ENCODE measurements at regions not wholly inside any gene's neighbourhood (a gene's known extent, or its start where the extent isn't known, plus 50 kb on each side); places are given as distances from the start of the nearest gene placed in this dataset.
"Not testable (repeated sequence)": the region's sequence is repeated elsewhere in the genome, so short reads cannot be mapped to it uniquely, and the experiment has no call there.

DNA sequence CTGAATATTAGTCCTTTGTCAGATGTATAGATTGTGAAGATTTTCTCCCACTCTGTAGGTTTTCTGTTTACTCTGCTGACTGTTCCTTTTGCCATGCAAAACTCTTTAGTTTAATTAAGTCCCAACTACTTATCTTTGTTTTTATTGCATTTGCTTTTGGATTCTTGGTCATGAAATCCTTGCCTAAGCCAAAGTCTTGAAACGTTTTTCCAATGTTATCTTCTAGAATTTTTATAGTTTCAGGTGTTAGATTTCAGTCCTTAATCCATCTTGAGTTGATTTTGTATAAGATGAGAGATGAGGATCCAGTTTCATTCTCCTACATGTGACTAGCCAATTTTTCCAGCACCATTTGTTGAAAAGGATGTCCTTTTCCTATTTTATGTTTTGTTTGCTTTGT lies 86.0 kb upstream of the MB21D2 start:
- Mint-ChIP-seq H3K36me3 (peaks cover 10% of the 10 kb centered on the region), H3K4me1 (peaks cover 39% of the 10 kb centered on the region), H3K9me3 (peaks cover 34% of the 10 kb centered on the region)
- ATAC-seq; CTCF ChIA-PET; H3K27ac Mint-ChIP-seq; H3K4me3 Mint-ChIP-seq; POLR2A ChIA-PET; H3K27me3 Mint-ChIP-seq (ENCODE audit: low read depth); DNase-seq (ENCODE audit: low spot score): not testable (repeated sequence)

GRCh38 chr3:193008654-193009053 lies 91.0 kb upstream of the MB21D2 start:
- Mint-ChIP-seq H3K36me3 (peaks cover 22% of the 10 kb centered on the region), H3K4me1 (peaks cover 15% of the 10 kb centered on the region), H3K27ac (no peak overlapping the region), H3K4me3 (no peak overlapping the region), H3K27me3 (ENCODE audit: low read depth) (no peaks in the 10 kb centered on the region), H3K9me3 (peaks cover 27% of the 10 kb centered on the region)
- POLR2A ChIA-PET = no interaction called here
- TF ChIP-seq CTCF (IDR thresholded peaks at IDR 0.05) (no peak), MXD4 (CRISPR knock-in tag; IDR thresholded peaks at IDR 0.05; ENCODE audit: borderline replicate concordance) (no peak), ZNF219 (CRISPR knock-in tag; IDR thresholded peaks at IDR 0.05; ENCODE audit: borderline replicate concordance) (no peak), CREM (CRISPR knock-in tag; IDR thresholded peaks at IDR 0.05) (no peak), IRF1 (CRISPR knock-in tag; IDR thresholded peaks at IDR 0.05) (no peak), GABPB1 (CRISPR knock-in tag; IDR thresholded peaks at IDR 0.05) (no peak), NR1H2 (CRISPR knock-in tag; IDR thresholded peaks at IDR 0.05) (no peak), SMAD4 (CRISPR knock-in tag; IDR thresholded peaks at IDR 0.05) (no peak), RORB (CRISPR knock-in tag; IDR thresholded peaks at IDR 0.05) (no peak), ZSCAN18 (CRISPR knock-in tag; IDR thresholded peaks at IDR 0.05) (no peak), ATF1 (CRISPR knock-in tag; IDR thresholded peaks at IDR 0.05) (no peak), TP53 (CRISPR knock-in tag; IDR thresholded peaks at IDR 0.05) (no peak)
- no peak for ATAC-seq
- CTCF ChIA-PET = no interaction called here
- no peak for DNase-seq (ENCODE audit: low spot score)

GRCh38 chr3:193010191-193010590 lies 92.5 kb upstream of the MB21D2 start:
- Mint-ChIP-seq H3K4me1 (peaks cover 15% of the 10 kb centered on the region), H3K36me3 (peaks cover 16% of the 10 kb centered on the region), H3K9me3 (peaks cover 16% of the 10 kb centered on the region), H3K4me3 (no peak overlapping the region), H3K27me3 (ENCODE audit: low read depth) (no peaks in the 10 kb centered on the region), H3K27ac (no peak overlapping the region)
- no peak for DNase-seq (ENCODE audit: low spot score)
- ChIA-PET CTCF (no interaction called here), POLR2A (no interaction called here)
- no peak for ATAC-seq
- no peak for TF ChIP-seq IRF1 (CRISPR knock-in tag; IDR thresholded peaks at IDR 0.05)
- no peak for TF ChIP-seq JUN (CRISPR knock-in tag; IDR thresholded peaks at IDR 0.05)
- no peak for TF ChIP-seq ZSCAN18 (CRISPR knock-in tag; IDR thresholded peaks at IDR 0.05)
- TF ChIP-seq, protein P1, sequence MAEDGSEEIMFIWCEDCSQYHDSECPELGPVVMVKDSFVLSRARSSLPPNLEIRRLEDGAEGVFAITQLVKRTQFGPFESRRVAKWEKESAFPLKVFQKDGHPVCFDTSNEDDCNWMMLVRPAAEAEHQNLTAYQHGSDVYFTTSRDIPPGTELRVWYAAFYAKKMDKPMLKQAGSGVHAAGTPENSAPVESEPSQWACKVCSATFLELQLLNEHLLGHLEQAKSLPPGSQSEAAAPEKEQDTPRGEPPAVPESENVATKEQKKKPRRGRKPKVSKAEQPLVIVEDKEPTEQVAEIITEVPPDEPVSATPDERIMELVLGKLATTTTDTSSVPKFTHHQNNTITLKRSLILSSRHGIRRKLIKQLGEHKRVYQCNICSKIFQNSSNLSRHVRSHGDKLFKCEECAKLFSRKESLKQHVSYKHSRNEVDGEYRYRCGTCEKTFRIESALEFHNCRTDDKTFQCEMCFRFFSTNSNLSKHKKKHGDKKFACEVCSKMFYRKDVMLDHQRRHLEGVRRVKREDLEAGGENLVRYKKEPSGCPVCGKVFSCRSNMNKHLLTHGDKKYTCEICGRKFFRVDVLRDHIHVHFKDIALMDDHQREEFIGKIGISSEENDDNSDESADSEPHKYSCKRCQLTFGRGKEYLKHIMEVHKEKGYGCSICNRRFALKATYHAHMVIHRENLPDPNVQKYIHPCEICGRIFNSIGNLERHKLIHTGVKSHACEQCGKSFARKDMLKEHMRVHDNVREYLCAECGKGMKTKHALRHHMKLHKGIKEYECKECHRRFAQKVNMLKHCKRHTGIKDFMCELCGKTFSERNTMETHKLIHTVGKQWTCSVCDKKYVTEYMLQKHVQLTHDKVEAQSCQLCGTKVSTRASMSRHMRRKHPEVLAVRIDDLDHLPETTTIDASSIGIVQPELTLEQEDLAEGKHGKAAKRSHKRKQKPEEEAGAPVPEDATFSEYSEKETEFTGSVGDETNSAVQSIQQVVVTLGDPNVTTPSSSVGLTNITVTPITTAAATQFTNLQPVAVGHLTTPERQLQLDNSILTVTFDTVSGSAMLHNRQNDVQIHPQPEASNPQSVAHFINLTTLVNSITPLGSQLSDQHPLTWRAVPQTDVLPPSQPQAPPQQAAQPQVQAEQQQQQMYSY (CRISPR knock-in tag; IDR thresholded peaks at IDR 0.05) = no peak
- TF ChIP-seq ETV6 (CRISPR knock-in tag; IDR thresholded peaks at IDR 0.05) = no peak
- no peak for TF ChIP-seq SP1 (CRISPR knock-in tag; conservative IDR thresholded peaks at IDR 0.05)
- TF ChIP-seq, protein P2, sequence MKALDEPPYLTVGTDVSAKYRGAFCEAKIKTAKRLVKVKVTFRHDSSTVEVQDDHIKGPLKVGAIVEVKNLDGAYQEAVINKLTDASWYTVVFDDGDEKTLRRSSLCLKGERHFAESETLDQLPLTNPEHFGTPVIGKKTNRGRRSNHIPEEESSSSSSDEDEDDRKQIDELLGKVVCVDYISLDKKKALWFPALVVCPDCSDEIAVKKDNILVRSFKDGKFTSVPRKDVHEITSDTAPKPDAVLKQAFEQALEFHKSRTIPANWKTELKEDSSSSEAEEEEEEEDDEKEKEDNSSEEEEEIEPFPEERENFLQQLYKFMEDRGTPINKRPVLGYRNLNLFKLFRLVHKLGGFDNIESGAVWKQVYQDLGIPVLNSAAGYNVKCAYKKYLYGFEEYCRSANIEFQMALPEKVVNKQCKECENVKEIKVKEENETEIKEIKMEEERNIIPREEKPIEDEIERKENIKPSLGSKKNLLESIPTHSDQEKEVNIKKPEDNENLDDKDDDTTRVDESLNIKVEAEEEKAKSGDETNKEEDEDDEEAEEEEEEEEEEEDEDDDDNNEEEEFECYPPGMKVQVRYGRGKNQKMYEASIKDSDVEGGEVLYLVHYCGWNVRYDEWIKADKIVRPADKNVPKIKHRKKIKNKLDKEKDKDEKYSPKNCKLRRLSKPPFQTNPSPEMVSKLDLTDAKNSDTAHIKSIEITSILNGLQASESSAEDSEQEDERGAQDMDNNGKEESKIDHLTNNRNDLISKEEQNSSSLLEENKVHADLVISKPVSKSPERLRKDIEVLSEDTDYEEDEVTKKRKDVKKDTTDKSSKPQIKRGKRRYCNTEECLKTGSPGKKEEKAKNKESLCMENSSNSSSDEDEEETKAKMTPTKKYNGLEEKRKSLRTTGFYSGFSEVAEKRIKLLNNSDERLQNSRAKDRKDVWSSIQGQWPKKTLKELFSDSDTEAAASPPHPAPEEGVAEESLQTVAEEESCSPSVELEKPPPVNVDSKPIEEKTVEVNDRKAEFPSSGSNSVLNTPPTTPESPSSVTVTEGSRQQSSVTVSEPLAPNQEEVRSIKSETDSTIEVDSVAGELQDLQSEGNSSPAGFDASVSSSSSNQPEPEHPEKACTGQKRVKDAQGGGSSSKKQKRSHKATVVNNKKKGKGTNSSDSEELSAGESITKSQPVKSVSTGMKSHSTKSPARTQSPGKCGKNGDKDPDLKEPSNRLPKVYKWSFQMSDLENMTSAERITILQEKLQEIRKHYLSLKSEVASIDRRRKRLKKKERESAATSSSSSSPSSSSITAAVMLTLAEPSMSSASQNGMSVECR (CRISPR knock-in tag; IDR thresholded peaks at IDR 0.05; ENCODE audit: borderline replicate concordance) = no peak
- no peak for TF ChIP-seq ZNF423 (CRISPR knock-in tag; IDR thresholded peaks at IDR 0.05)
